PC-3 (cell line): ENCODE measurements at regions not wholly inside any gene's neighbourhood (a gene's known extent, or its start where the extent isn't known, plus 50 kb on each side); places are given as distances from the start of the nearest gene placed in this dataset.

Experiments
- ATAC-seq: fragments of 200-7000 bp; cut with Tn5 transposase; 2 replicates; pipeline ENCODE4 v1.9.1; 2020; ENCODE audit warnings: mild to moderate bottlenecking, moderate library complexity
- BruUV-seq: library from RNA; stranded (reverse); fragments of 400-500 nt; replicated peaks from 2 replicates; lab custom pipeline; 2021; lab: Mats Ljungman, UMichigan
- CTCF ChIA-PET: fragments of 300-600 bp; sonication (Branson Sonifier 250); formaldehyde crosslinking; loops from one replicate; lab custom pipeline; 2022; ENCODE audit warnings: antibody characterized with exemption; lab: Charles Lee
- POLR2A ChIA-PET: fragments of 300-600 bp; sonication (Branson Sonifier 250); formaldehyde crosslinking; loops from one replicate; lab custom pipeline; 2022; ENCODE audit warnings: antibody characterized with exemption; ENCODE audit not compliant: unreplicated experiment; lab: Charles Lee
- DNase-seq: peaks from one replicate; pipeline ENCODE4 v3.0.0-alpha.2; 2015
- H2AFZ ChIP-seq: fragments of 300-600 bp; sonication (generic); 2 replicates; pipeline ENCODE4 v1.6.0; 2016; ENCODE audit warnings: antibody characterized with exemption, low read length
- H3F3A ChIP-seq: fragments of 300-600 bp; sonication (generic); one replicate; pipeline ENCODE4 v1.6.0; 2017; ENCODE audit warnings: antibody characterized with exemption, low read length, control low read depth, mild to moderate bottlenecking; ENCODE audit not compliant: unreplicated experiment
- H3K27ac ChIP-seq: fragments of 300-600 bp; sonication (generic); 2 replicates; pipeline ENCODE4 v1.5.1; 2016; ENCODE audit warnings: mild to moderate bottlenecking, low read length
- H3K27me3 ChIP-seq: fragments of 300-600 bp; sonication (generic); 2 replicates; pipeline ENCODE4 v1.6.1; 2016; ENCODE audit warnings: low read length, mixed read lengths
- H3K36me3 ChIP-seq: fragments of 300-600 bp; sonication (generic); 2 replicates; pipeline ENCODE4 v1.6.1; 2016; ENCODE audit warnings: low read depth, mixed run types, low read length, mixed read lengths
- H3K4me1 ChIP-seq: fragments of 300-600 bp; sonication (generic); 2 replicates; pipeline ENCODE4 v1.5.1; 2016; ENCODE audit warnings: low read length; ENCODE audit not compliant: insufficient read depth
- H3K4me2 ChIP-seq: fragments of 300-600 bp; sonication (generic); 2 replicates; pipeline ENCODE4 v1.6.0; 2016; ENCODE audit warnings: low read length
- H3K4me3 ChIP-seq: fragments of 300-600 bp; sonication (generic); 2 replicates; pipeline ENCODE4 v1.5.1; 2016; ENCODE audit warnings: mild to moderate bottlenecking, low read length, mixed read lengths
- H3K79me2 ChIP-seq: fragments of 300-600 bp; sonication (generic); 2 replicates; pipeline ENCODE4 v1.6.1; 2017; ENCODE audit warnings: low read length, mixed read lengths
- H3K9ac ChIP-seq: fragments of 300-600 bp; sonication (generic); 2 replicates; pipeline ENCODE4 v1.6.0; 2016; ENCODE audit warnings: mild to moderate bottlenecking, low read length
- H3K9me2 ChIP-seq: fragments of 300-600 bp; sonication (generic); replicated peaks from 2 replicates; pipeline ENCODE4 v1.6.1; 2016; ENCODE audit warnings: mixed run types, low read length, mixed read lengths
- H3K9me3 ChIP-seq: fragments of 300-600 bp; sonication (generic); 2 replicates; pipeline ENCODE4 v1.6.1; 2016; ENCODE audit warnings: low read length, mixed read lengths
- H4K20me1 ChIP-seq: fragments of 300-600 bp; sonication (generic); 2 replicates; pipeline ENCODE4 v1.6.1; 2016; ENCODE audit warnings: low read length, mixed read lengths
- EZH2 ChIP-seq: fragments of 300-600 bp; sonication (generic); IDR thresholded peaks from one replicate; pipeline ENCODE4 v1.6.1; 2017; ENCODE audit warnings: antibody characterized with exemption, mild to moderate bottlenecking, low read length; ENCODE audit not compliant: unreplicated experiment
- EZH2phosphoT487 ChIP-seq: fragments of 300-600 bp; sonication (generic); IDR thresholded peaks from 2 replicates; pipeline ENCODE4 v1.6.1; 2018; ENCODE audit warnings: mild to moderate bottlenecking, antibody characterized with exemption, low read length, borderline replicate concordance
- intact Hi-C: fragments of 100-400 bp; cut with micrococcal nuclease; formaldehyde crosslinking; loops from 2 replicates; pipeline ENCODE4 v1.9.0; 2023
- TF ChIP-seq, protein P1 (sequence below): fragments of 300-600 bp; sonication (generic); conservative IDR thresholded peaks from 2 replicates; pipeline ENCODE4 v1.5.1; 2017; ENCODE audit warnings: antibody characterized with exemption, low read depth, mild to moderate bottlenecking, low read length

DNA sequence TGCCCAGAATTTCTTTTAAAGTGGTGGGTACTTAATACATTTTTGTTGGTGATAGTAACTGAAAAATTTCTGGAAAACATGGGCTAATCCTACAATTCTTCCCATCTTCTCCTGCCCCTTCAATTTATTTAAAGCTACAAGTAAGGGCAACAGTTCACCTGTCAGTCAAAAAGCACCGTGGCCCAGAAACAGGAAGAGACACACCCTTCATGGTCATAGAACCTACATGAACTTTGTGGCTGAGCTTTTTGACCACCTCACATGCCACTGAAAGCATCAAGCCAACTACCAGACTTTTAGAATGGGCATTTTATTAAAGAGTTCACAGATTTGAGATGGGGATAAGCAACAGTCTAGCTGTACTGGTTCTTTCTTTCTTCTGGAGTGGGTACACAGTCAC is 201.1 kb upstream of the CNR1 start:
- Histone ChIP-seq H4K20me1 (no peaks in the 10 kb centered on the region), H3K4me2 (no peak overlapping the region), H3K36me3 (no peaks in the 10 kb centered on the region), H3K79me2 (no peaks in the 10 kb centered on the region), H3K9me3 (no peaks in the 10 kb centered on the region), H3K9ac (no peak overlapping the region), H3K4me3 (no peak overlapping the region), H3F3A (no peaks in the 10 kb centered on the region), H3K27me3 (no peaks in the 10 kb centered on the region), H3K27ac (no peak overlapping the region), H3K9me2 (no peaks in the 10 kb centered on the region), H2AFZ (no peak overlapping the region), H3K4me1 (no peaks in the 10 kb centered on the region)
- CTCF ChIA-PET, result no interaction called here
- POLR2A ChIA-PET, result no interaction called here
- no TSS peak for BruUV-seq
- TF ChIP-seq EZH2phosphoT487 (no peak), EZH2 (no peak)
- TF ChIP-seq, protein P1, sequence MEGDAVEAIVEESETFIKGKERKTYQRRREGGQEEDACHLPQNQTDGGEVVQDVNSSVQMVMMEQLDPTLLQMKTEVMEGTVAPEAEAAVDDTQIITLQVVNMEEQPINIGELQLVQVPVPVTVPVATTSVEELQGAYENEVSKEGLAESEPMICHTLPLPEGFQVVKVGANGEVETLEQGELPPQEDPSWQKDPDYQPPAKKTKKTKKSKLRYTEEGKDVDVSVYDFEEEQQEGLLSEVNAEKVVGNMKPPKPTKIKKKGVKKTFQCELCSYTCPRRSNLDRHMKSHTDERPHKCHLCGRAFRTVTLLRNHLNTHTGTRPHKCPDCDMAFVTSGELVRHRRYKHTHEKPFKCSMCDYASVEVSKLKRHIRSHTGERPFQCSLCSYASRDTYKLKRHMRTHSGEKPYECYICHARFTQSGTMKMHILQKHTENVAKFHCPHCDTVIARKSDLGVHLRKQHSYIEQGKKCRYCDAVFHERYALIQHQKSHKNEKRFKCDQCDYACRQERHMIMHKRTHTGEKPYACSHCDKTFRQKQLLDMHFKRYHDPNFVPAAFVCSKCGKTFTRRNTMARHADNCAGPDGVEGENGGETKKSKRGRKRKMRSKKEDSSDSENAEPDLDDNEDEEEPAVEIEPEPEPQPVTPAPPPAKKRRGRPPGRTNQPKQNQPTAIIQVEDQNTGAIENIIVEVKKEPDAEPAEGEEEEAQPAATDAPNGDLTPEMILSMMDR, result no peak
- ATAC-seq, result no peak
- no peak for DNase-seq
- intact Hi-C loops, result no loop called here

DNA sequence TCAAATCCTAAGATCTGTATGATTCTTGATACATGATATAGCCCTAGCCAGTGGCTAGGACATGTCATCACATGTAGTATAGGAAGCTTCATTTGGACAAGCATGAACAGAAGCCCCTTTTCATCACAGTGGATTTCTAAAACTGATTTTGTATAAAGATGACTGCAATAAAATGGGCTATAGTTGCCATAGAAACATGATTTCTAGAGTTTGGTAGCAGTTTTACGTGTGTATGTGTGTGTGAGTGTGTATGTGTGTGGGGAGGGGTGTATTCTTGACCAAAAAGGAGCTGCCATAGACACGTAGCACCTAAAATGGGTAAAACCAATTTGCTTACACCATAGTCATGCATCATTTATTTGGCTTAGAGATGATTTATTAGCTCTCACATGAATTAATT is 200.5 kb upstream of the CNR1 start:
- Histone ChIP-seq H3K4me1 (no peaks in the 10 kb centered on the region), H3F3A (no peaks in the 10 kb centered on the region), H3K9ac (no peak overlapping the region), H3K9me2 (no peaks in the 10 kb centered on the region), H3K27me3 (no peaks in the 10 kb centered on the region), H3K4me3 (no peak overlapping the region), H3K36me3 (no peaks in the 10 kb centered on the region), H4K20me1 (no peaks in the 10 kb centered on the region), H3K4me2 (no peak overlapping the region), H3K9me3 (no peaks in the 10 kb centered on the region), H3K27ac (no peak overlapping the region), H3K79me2 (no peaks in the 10 kb centered on the region), H2AFZ (no peak overlapping the region)
- DNase-seq (no peak), ATAC-seq (no peak)
- intact Hi-C loops, result no loop called here
- CTCF ChIA-PET, result no interaction called here
- POLR2A ChIA-PET, result no interaction called here
- TF ChIP-seq, protein P1, result no peak
- TF ChIP-seq EZH2phosphoT487 (no peak), EZH2 (no peak)
- no TSS peak for BruUV-seq

DNA sequence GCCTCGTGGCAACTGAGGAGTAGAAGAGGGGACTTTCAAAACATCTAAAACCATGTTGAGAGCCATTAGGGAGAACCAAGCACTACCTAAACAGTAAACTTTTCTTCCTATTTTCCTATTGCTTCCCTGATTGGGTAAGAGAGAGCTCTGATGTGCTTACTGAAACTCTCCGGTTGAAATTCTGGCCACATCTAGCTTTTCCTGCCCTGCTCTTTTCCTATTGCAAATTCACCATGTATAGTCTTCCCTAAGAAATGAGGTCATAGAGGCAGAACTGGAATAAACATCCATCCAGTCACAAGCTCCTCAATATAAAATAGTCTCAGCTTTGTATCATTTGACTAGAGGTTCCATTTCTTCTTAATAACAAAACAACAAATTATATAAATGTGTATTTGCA is 199.5 kb upstream of the CNR1 start:
- Histone ChIP-seq H3K27me3 (no peaks in the 10 kb centered on the region), H3K36me3 (no peaks in the 10 kb centered on the region), H3K4me1 (peaks cover 2% of the 10 kb centered on the region), H3K9ac (no peak overlapping the region), H3K27ac (no peak overlapping the region), H3K4me2 (no peak overlapping the region), H3K79me2 (no peaks in the 10 kb centered on the region), H2AFZ (no peak overlapping the region), H3K9me2 (no peaks in the 10 kb centered on the region), H3K4me3 (no peak overlapping the region), H4K20me1 (no peaks in the 10 kb centered on the region), H3K9me3 (no peaks in the 10 kb centered on the region), H3F3A (no peaks in the 10 kb centered on the region)
- ChIA-PET CTCF (no interaction called here), POLR2A (no interaction called here)
- no peak for TF ChIP-seq EZH2phosphoT487
- TF ChIP-seq EZH2, result no peak
- TF ChIP-seq, protein P1, result no peak
- no TSS peak for BruUV-seq
- intact Hi-C loops, result no loop called here
- no peak for ATAC-seq
- DNase-seq, result no peak
